Endothelial cell of umbilical vein (primary cell): ENCODE measurements at regions not wholly inside any gene's neighbourhood (a gene's known extent, or its start where the extent isn't known, plus 50 kb on each side); places are given as distances from the start of the nearest gene placed in this dataset.

ENCODE experiments used
- BruUV-seq: library from RNA; stranded (reverse); fragments of 400-500 nt; replicated peaks from 2 replicates; lab custom pipeline; 2021; lab: Mats Ljungman, UMichigan
- CTCF ChIA-PET: fragments of 300-600, 350-600 bp; sonication (Branson Sonifier 250); formaldehyde crosslinking; loops from one replicate; lab custom pipeline; 2021; ENCODE audit warnings: antibody characterized with exemption, inconsistent platforms; lab: Charles Lee
- POLR2A ChIA-PET: fragments of 300-600, 350-600 bp; sonication (Branson Sonifier 250); formaldehyde crosslinking; loops from one replicate; lab custom pipeline; 2021; ENCODE audit warnings: antibody characterized with exemption, inconsistent platforms; lab: Charles Lee
- DNase-seq: peaks from one replicate; pipeline ENCODE4 v3.0.0-alpha.2; 2011; ENCODE audit warnings: low read depth, low spot score
- FAIRE-seq: peaks from 2 replicates; lab custom pipeline; 2011; peaks lifted over from hg19 to GRCh38; lab: Jason Lieb, UNC
- H2AFZ ChIP-seq: 2 replicates; pipeline ENCODE4 v1.6.0; 2012; ENCODE audit warnings: low read depth, low read length, control low read depth, inconsistent platforms
- H3K27ac ChIP-seq: 2 replicates; pipeline ENCODE4 v1.5.1; 2011; ENCODE audit warnings: low read depth, mild to moderate bottlenecking, control low read depth, low read length, moderate library complexity; ENCODE audit not compliant: insufficient read depth
- H3K27me3 ChIP-seq, 2 experiments: 2 replicates each; pipeline versions ENCODE4 v1.6.0 to v1.6.1; 2011; ENCODE audit warnings: low read length in 2 of 2, mixed read lengths in 1 of 2; ENCODE audit not compliant: control insufficient read depth in 2 of 2, insufficient read depth in 2 of 2
- H3K36me3 ChIP-seq, 2 experiments: 2 replicates in 1 of 2; 3 replicates in 1 of 2; pipeline ENCODE4 v1.5.1; 2011; ENCODE audit warnings: low read length in 2 of 2, mild to moderate bottlenecking in 1 of 2, moderate library complexity in 1 of 2; ENCODE audit not compliant: control insufficient read depth in 2 of 2, insufficient read depth in 2 of 2; ENCODE audit errors: extremely low read depth in 1 of 2
- H3K4me1 ChIP-seq: 3 replicates; pipeline ENCODE4 v1.5.1; 2011; ENCODE audit warnings: mild to moderate bottlenecking, low read length; ENCODE audit not compliant: control insufficient read depth, insufficient read depth; ENCODE audit errors: extremely low read depth
- H3K4me2 ChIP-seq: 2 replicates; pipeline ENCODE4 v1.6.1; 2011; ENCODE audit warnings: low read length, control low read depth, mixed read lengths; ENCODE audit not compliant: insufficient read depth
- H3K4me3 ChIP-seq, 3 experiments: fragments of 200-600 bp in 1 of 3; sonication (generic), shearing (Covaris generic) in 1 of 3; replicated peaks in 1 of 3; 2 replicates each; pipeline ENCODE4 v1.5.1; 2011 to 2016; ENCODE audit warnings: control low read depth in 3 of 3, low read length in 3 of 3, mild to moderate bottlenecking in 2 of 3, inconsistent platforms in 1 of 3, low read depth in 1 of 3, moderate library complexity in 1 of 3; ENCODE audit not compliant: insufficient read depth in 1 of 3
- H3K79me2 ChIP-seq: 2 replicates; pipeline ENCODE4 v1.6.0; 2012; ENCODE audit warnings: low read length, inconsistent platforms; ENCODE audit not compliant: control insufficient read depth, insufficient read depth
- H3K9ac ChIP-seq: replicated peaks from 2 replicates; pipeline ENCODE3; 2011; ENCODE audit warnings: low read length, control low read depth; ENCODE audit not compliant: insufficient read depth; ENCODE audit errors: extremely low read depth
- H3K9me1 ChIP-seq: replicated peaks from 3 replicates; pipeline ENCODE4 v1.6.0; 2011; ENCODE audit warnings: mild to moderate bottlenecking, low read length; ENCODE audit not compliant: control insufficient read depth, insufficient read depth; ENCODE audit errors: extremely low read depth
- H3K9me3 ChIP-seq: replicated peaks from 2 replicates; pipeline ENCODE4 v1.5.1; 2012; ENCODE audit warnings: low read length, inconsistent platforms; ENCODE audit not compliant: control insufficient read depth, insufficient read depth
- H4K20me1 ChIP-seq: replicated peaks from 2 replicates; pipeline ENCODE3; 2011; ENCODE audit warnings: mild to moderate bottlenecking, low read length; ENCODE audit not compliant: control insufficient read depth, insufficient read depth; ENCODE audit errors: extremely low read depth
- CTCF ChIP-seq, 2 donors: IDR thresholded peaks; 1 replicate in 1 of 2; 2 replicates in 1 of 2; pipeline ENCODE4 v1.5.1; 2011; ENCODE audit warnings: low read length in 2 of 2, mild to moderate bottlenecking in 2 of 2, moderate library complexity in 2 of 2, control low read depth in 1 of 2, inconsistent platforms in 1 of 2, low read depth in 1 of 2; ENCODE audit not compliant: insufficient read depth in 1 of 2; ENCODE audit errors: extremely low read depth in 1 of 2
- EZH2 ChIP-seq: IDR thresholded peaks from 2 replicates; pipeline ENCODE4 v1.6.1; 2012; ENCODE audit warnings: borderline replicate concordance, low read depth, mild to moderate bottlenecking, moderate library complexity, low read length, inconsistent platforms; ENCODE audit not compliant: severe bottlenecking
- FOS ChIP-seq: IDR thresholded peaks from 2 replicates; pipeline ENCODE4 v1.6.1; 2011; ENCODE audit warnings: mild to moderate bottlenecking, low read length, moderate library complexity, borderline replicate concordance; ENCODE audit not compliant: insufficient read depth
- GATA2 ChIP-seq: IDR thresholded peaks from 2 replicates; pipeline ENCODE4 v1.7.0; 2011; ENCODE audit warnings: low read depth, mild to moderate bottlenecking, moderate library complexity, mixed read lengths, low read length; ENCODE audit not compliant: insufficient read length, insufficient read depth
- JUN ChIP-seq: IDR thresholded peaks from 2 replicates; pipeline ENCODE4 v1.6.1; 2011; ENCODE audit warnings: borderline replicate concordance, low read depth; ENCODE audit not compliant: insufficient read length, insufficient read depth
- MYC ChIP-seq: IDR thresholded peaks from one replicate; pipeline ENCODE4 v1.6.1; 2011; ENCODE audit warnings: mild to moderate bottlenecking, low read depth, low read length
- POLR2A ChIP-seq: IDR thresholded peaks from 2 replicates; pipeline ENCODE4 v1.6.1; 2012; ENCODE audit warnings: low read depth, mild to moderate bottlenecking, control low read depth, low read length
- POLR2AphosphoS5 ChIP-seq: IDR thresholded peaks from 2 replicates; pipeline ENCODE4 v1.6.1; 2012; ENCODE audit warnings: low read depth, mild to moderate bottlenecking, control low read depth, low read length, moderate library complexity; ENCODE audit not compliant: insufficient read depth
- dilution Hi-C: fragments of 300-500 bp; cut with MboI; formaldehyde crosslinking; loops from one replicate; pipeline ENCODE4 v1.15.0; 2019; ENCODE audit warnings: low sequenced_read_pairs; ENCODE audit not compliant: extremely low pct_ligation_motif_present
- intact Hi-C: fragments of 100-400 bp; cut with micrococcal nuclease; formaldehyde crosslinking; loops from one replicate; pipeline ENCODE4 v1.10.0; 2022
- TF ChIP-seq, protein P1 (sequence below): IDR thresholded peaks from 2 replicates; pipeline ENCODE4 v1.6.1; 2011; ENCODE audit not compliant: insufficient read depth, insufficient read length

GRCh38 chr15:62447742-62448141, 282.7 kb upstream of the C2CD4B start:
- H3K4me3 ChIP-seq = no peak overlapping the region
- intact Hi-C loops = no loop called here
- H3K79me2 ChIP-seq = no peaks in the 10 kb centered on the region
- TF ChIP-seq FOS (no peak), JUN (no peak), POLR2A (no peak), MYC (no peak), CTCF (IDR thresholded peaks at IDR 0.05; ENCODE audit: extremely low read depth in 1 of 2, insufficient read depth in 1 of 2, low read depth in 1 of 2, low read length in 2 of 2) (no peak), EZH2 (no peak), GATA2 (no peak), POLR2AphosphoS5 (no peak)
- TF ChIP-seq, protein P1, sequence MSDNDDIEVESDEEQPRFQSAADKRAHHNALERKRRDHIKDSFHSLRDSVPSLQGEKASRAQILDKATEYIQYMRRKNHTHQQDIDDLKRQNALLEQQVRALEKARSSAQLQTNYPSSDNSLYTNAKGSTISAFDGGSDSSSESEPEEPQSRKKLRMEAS = no peak
- BruUV-seq = no TSS peak
- H4K20me1 ChIP-seq = no peaks in the 10 kb centered on the region
- FAIRE-seq = no peak
- H3K4me1 ChIP-seq = no peaks in the 10 kb centered on the region
- no peak for DNase-seq
- H3K9ac ChIP-seq = no peak overlapping the region
- no peaks in the 10 kb centered on the region for H3K36me3 ChIP-seq
- dilution Hi-C loops = no loop called here
- H3K27me3 ChIP-seq = no peaks in the 10 kb centered on the region
- H2AFZ ChIP-seq = no peak overlapping the region
- ChIA-PET CTCF (interaction anchor here (0.6 to 1.2 kb wide), 2 partner anchors 44 to 45 kb away, joined by 3 read pairs; no protein-coding TSS in a partner anchor), POLR2A (no interaction called here)
- no peak overlapping the region for H3K4me2 ChIP-seq
- H3K27ac ChIP-seq = no peak overlapping the region
- no peaks in the 10 kb centered on the region for H3K9me1 ChIP-seq
- H3K9me3 ChIP-seq = no peaks in the 10 kb centered on the region
